Neuron (in vitro differentiated cells): ENCODE measurements at regions not wholly inside any gene's neighbourhood (a gene's known extent, or its start where the extent isn't known, plus 50 kb on each side); places are given as distances from the start of the nearest gene placed in this dataset.

Experiments used
- H2AFZ ChIP-seq: one replicate; pipeline ENCODE4 v1.6.1; 2013; ENCODE audit warnings: low read depth, mild to moderate bottlenecking, inconsistent platforms, low read length, moderate library complexity
- H3K27me3 ChIP-seq: one replicate; pipeline ENCODE4 v1.6.1; 2013; ENCODE audit warnings: low read length; ENCODE audit not compliant: insufficient read depth
- H3K36me3 ChIP-seq: one replicate; pipeline ENCODE4 v1.6.1; 2013; ENCODE audit warnings: low read length; ENCODE audit not compliant: insufficient read depth
- H3K4me1 ChIP-seq: one replicate; pipeline ENCODE4 v1.6.1; 2013; ENCODE audit warnings: low read length; ENCODE audit not compliant: insufficient read depth
- H3K4me3 ChIP-seq: 2 replicates; pipeline ENCODE4 v1.5.1; 2013; ENCODE audit warnings: mild to moderate bottlenecking, low read length, moderate library complexity
- H3K9me3 ChIP-seq: one replicate; pipeline ENCODE4 v1.6.1; 2013; ENCODE audit warnings: low read length

- H3K27me3 ChIP-seq: no peaks in the 10 kb centered on the region
- H3K9me3 ChIP-seq: peaks cover 11% of the 10 kb centered on the region
- no peak overlapping the region for H2AFZ ChIP-seq
- no peaks in the 10 kb centered on the region for H3K36me3 ChIP-seq
- peaks cover 16% of the 10 kb centered on the region for H3K4me1 ChIP-seq
- no peak overlapping the region for H3K4me3 ChIP-seq
These were observed 188.7 kb upstream of the APCDD1 start for GRCh38 chr18:10265560-10266333.

- Histone ChIP-seq H2AFZ (no peak overlapping the region), H3K36me3 (no peaks in the 10 kb centered on the region), H3K4me1 (peaks cover 16% of the 10 kb centered on the region), H3K4me3 (no peak overlapping the region), H3K9me3 (peaks cover 9% of the 10 kb centered on the region), H3K27me3 (no peaks in the 10 kb centered on the region)
These were observed 188.2 kb upstream of the APCDD1 start for GRCh38 chr18:10266334-10266590.

- Histone ChIP-seq H2AFZ (no peak overlapping the region), H3K36me3 (no peaks in the 10 kb centered on the region), H3K27me3 (no peaks in the 10 kb centered on the region), H3K4me1 (peaks cover 16% of the 10 kb centered on the region), H3K4me3 (no peak overlapping the region), H3K9me3 (peaks cover 2% of the 10 kb centered on the region)
These were observed 185.2 kb upstream of the APCDD1 start for GRCh38 chr18:10269261-10269660.

GRCh38 chr18:10270151-10270571 lies 184.3 kb upstream of the APCDD1 start:
- Histone ChIP-seq H3K4me3 (no peak overlapping the region), H3K36me3 (no peaks in the 10 kb centered on the region), H3K9me3 (peaks cover 2% of the 10 kb centered on the region), H3K4me1 (peaks cover 16% of the 10 kb centered on the region), H3K27me3 (no peaks in the 10 kb centered on the region), H2AFZ (peak overlapping the region; percentile 29)

GRCh38 chr18:10271481-10271880 lies 183.0 kb upstream of the APCDD1 start:
- Histone ChIP-seq H3K4me3 (no peak overlapping the region), H2AFZ (no peak overlapping the region), H3K36me3 (no peaks in the 10 kb centered on the region), H3K9me3 (peaks cover 2% of the 10 kb centered on the region), H3K4me1 (peaks cover 13% of the 10 kb centered on the region), H3K27me3 (no peaks in the 10 kb centered on the region)

- no peaks in the 10 kb centered on the region for H3K9me3 ChIP-seq
- H2AFZ ChIP-seq: no peak overlapping the region
- H3K27me3 ChIP-seq: no peaks in the 10 kb centered on the region
- H3K36me3 ChIP-seq: no peaks in the 10 kb centered on the region
- peaks cover 13% of the 10 kb centered on the region for H3K4me1 ChIP-seq
- no peak overlapping the region for H3K4me3 ChIP-seq
These were observed 180.1 kb upstream of the APCDD1 start for GRCh38 chr18:10274301-10274700.

GRCh38 chr18:10275486-10275885 lies 178.9 kb upstream of the APCDD1 start:
- no peaks in the 10 kb centered on the region for H3K9me3 ChIP-seq
- no peak overlapping the region for H2AFZ ChIP-seq
- H3K36me3 ChIP-seq: no peaks in the 10 kb centered on the region
- H3K4me3 ChIP-seq: no peak overlapping the region
- H3K27me3 ChIP-seq: no peaks in the 10 kb centered on the region
- H3K4me1 ChIP-seq: peaks cover 1% of the 10 kb centered on the region

- no peaks in the 10 kb centered on the region for H3K4me1 ChIP-seq
- no peak overlapping the region for H3K4me3 ChIP-seq
- no peaks in the 10 kb centered on the region for H3K9me3 ChIP-seq
- no peaks in the 10 kb centered on the region for H3K27me3 ChIP-seq
- no peak overlapping the region for H2AFZ ChIP-seq
- H3K36me3 ChIP-seq: no peaks in the 10 kb centered on the region
These were observed 176.2 kb upstream of the APCDD1 start for GRCh38 chr18:10278265-10278664.

- no peak overlapping the region for H2AFZ ChIP-seq
- no peaks in the 10 kb centered on the region for H3K9me3 ChIP-seq
- H3K4me1 ChIP-seq: no peaks in the 10 kb centered on the region
- no peak overlapping the region for H3K4me3 ChIP-seq
- no peaks in the 10 kb centered on the region for H3K36me3 ChIP-seq
- H3K27me3 ChIP-seq: no peaks in the 10 kb centered on the region
These were observed 175.0 kb upstream of the APCDD1 start for GRCh38 chr18:10279471-10279870.

GRCh38 chr18:10279905-10280644 lies 174.4 kb upstream of the APCDD1 start:
- Histone ChIP-seq H3K36me3 (no peaks in the 10 kb centered on the region), H3K4me1 (no peaks in the 10 kb centered on the region)

GRCh38 chr18:10284540-10285282 lies 169.7 kb upstream of the APCDD1 start:
- H3K4me3 ChIP-seq: no peak overlapping the region
- no peaks in the 10 kb centered on the region for H3K4me1 ChIP-seq
- H3K9me3 ChIP-seq: no peaks in the 10 kb centered on the region
- no peak overlapping the region for H2AFZ ChIP-seq
- no peaks in the 10 kb centered on the region for H3K27me3 ChIP-seq
- no peaks in the 10 kb centered on the region for H3K36me3 ChIP-seq

More at GRCh38 chr18:10279905-10280644, 174.4 kb upstream of the APCDD1 start:
- Histone ChIP-seq H3K9me3 (no peaks in the 10 kb centered on the region), H2AFZ (no peak overlapping the region), H3K4me3 (no peak overlapping the region), H3K27me3 (no peaks in the 10 kb centered on the region)

GRCh38 chr18:10285283-10285640 lies 169.2 kb upstream of the APCDD1 start:
- Histone ChIP-seq H3K4me3 (no peak overlapping the region), H3K27me3 (no peaks in the 10 kb centered on the region), H2AFZ (no peak overlapping the region), H3K9me3 (no peaks in the 10 kb centered on the region), H3K4me1 (no peaks in the 10 kb centered on the region), H3K36me3 (no peaks in the 10 kb centered on the region)

GRCh38 chr18:10286580-10287150 lies 167.8 kb upstream of the APCDD1 start:
- Histone ChIP-seq H2AFZ (no peak overlapping the region), H3K27me3 (no peaks in the 10 kb centered on the region), H3K9me3 (no peaks in the 10 kb centered on the region), H3K4me3 (no peak overlapping the region), H3K36me3 (no peaks in the 10 kb centered on the region), H3K4me1 (no peaks in the 10 kb centered on the region)
